ENCODE measurements at regions not wholly inside any gene's neighbourhood (a gene's known extent, or its start where the extent isn't known, plus 50 kb on each side); places are given as distances from the start of the nearest gene placed in this dataset.
"Not testable (repeated sequence)": the region's sequence is repeated elsewhere in the genome, so short reads cannot be mapped to it uniquely, and the experiment has no call there.

DNA sequence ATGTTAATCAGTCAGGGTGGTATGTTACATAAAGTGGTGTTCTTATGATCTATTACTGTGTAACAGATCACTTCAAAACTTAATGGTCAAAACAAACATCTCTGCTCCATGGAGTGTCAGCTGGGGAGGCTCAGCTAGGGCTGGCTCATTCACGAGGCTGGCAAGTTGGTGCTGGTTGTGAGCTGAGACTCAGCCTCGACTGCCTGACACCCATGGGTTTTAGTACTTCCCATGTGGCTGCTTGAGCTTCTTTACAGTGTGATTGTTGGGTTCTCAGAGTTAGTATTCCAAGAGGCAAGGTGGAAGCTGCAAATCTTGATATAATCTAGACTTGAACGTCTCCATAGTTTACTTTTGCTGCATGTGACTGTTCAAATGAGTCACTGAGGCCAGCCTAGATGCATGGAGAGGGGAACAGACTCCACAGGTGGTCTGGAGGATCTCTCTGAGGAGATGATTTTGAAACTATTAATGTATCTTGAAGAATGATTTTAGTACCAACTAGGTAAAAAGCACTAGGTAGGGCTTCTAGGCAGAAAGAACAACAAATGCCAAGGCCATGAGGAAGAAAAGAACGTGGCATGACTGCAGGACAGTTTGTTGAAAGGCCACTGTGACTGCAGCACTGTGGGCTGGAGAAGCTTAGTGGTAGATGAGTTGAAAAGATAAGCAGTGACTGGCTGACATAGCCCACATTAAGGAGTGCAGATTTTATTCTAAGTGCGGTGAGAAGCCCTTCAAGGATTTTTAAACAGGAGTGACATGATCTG lies 281.1 kb upstream of the PROK2 start:
- H3K4me3 Mint-ChIP-seq: no peak overlapping the region
- H3K27ac Mint-ChIP-seq: no peak overlapping the region
- no peak for DNase-seq
- H3K36me3 Mint-ChIP-seq: peaks cover 2% of the 10 kb centered on the region
- H3K9me3 Mint-ChIP-seq: peaks cover 15% of the 10 kb centered on the region
- peaks cover 10% of the 10 kb centered on the region for H3K27me3 Mint-ChIP-seq
- no peaks in the 10 kb centered on the region for H3K4me1 Mint-ChIP-seq

DNA sequence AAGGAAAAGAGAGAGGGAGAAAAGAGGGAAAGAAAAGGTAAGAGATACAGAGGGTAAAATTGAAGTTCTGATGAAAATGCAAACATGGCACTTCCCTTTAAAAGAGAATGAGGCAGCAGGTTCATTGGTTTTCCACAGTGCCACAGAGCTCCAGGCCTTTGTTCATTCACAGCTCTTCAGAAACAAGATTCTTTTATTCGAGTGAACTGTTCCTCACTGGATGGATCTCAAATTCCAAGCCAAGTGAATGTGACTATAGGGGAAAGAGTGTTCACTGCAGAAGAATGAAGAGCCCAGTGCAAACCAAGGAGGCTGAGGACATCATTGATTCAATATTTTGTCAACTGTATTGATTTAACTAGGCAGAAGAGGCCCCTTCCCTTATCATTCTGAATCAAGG lies 280.3 kb upstream of the PROK2 start:
- Mint-ChIP-seq H3K27me3 (peaks cover 10% of the 10 kb centered on the region), H3K27ac (no peak overlapping the region), H3K4me1 (peaks cover 1% of the 10 kb centered on the region), H3K9me3 (peaks cover 17% of the 10 kb centered on the region), H3K4me3 (no peak overlapping the region), H3K36me3 (peaks cover 2% of the 10 kb centered on the region)
- DNase-seq: no peak

DNA sequence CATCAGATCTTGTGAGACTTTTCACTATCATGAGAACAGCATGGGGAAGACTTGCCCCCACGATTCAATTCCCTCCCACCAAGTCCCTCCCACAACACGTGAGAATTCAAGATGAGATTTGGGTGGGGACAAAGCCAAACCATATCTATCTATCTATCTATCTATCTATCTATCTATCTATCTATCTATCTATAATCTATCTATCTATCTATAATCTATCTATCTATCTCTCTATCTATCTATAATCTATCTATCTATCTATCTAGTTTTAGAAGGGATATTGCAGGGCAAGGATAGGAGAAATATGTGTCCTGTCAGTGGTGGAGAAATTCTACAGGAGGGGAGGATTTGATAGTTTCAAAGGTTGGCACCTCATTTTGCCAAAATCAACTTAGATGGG lies 279.8 kb upstream of the PROK2 start:
- not testable (repeated sequence) for H3K4me3 Mint-ChIP-seq
- peaks cover 17% of the 10 kb centered on the region for H3K9me3 Mint-ChIP-seq

DNA sequence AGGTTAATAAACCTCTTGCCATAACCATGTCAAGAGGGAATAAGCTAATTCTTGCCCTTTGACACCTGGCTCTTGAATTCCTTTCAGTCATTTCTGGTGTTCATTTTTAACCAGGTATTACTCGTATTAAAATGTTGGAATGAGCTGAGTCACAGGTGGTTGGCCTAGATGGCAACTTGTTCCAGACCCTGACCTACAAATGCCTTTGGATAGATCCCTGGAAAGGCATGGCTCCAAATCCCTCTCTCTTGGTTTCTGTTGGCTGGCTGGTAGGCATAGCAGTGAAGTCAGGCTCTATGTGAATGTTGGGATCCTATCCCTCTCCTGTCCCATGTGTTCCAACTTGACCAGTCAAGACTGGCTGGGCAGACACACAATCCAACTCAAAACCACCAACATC lies 277.1 kb upstream of the PROK2 start:
- Mint-ChIP-seq H3K4me3 (no peak overlapping the region), H3K9me3 (peaks cover 15% of the 10 kb centered on the region), H3K4me1 (peaks cover 3% of the 10 kb centered on the region), H3K27ac (no peak overlapping the region), H3K27me3 (peaks cover 5% of the 10 kb centered on the region), H3K36me3 (peaks cover 2% of the 10 kb centered on the region)
- DNase-seq: no peak

More for the DNA sequence above, 279.8 kb upstream of the PROK2 start:
- H3K36me3 Mint-ChIP-seq, H3K27me3 Mint-ChIP-seq, H3K27ac Mint-ChIP-seq, H3K4me1 Mint-ChIP-seq, DNase-seq: not testable (repeated sequence)

DNA sequence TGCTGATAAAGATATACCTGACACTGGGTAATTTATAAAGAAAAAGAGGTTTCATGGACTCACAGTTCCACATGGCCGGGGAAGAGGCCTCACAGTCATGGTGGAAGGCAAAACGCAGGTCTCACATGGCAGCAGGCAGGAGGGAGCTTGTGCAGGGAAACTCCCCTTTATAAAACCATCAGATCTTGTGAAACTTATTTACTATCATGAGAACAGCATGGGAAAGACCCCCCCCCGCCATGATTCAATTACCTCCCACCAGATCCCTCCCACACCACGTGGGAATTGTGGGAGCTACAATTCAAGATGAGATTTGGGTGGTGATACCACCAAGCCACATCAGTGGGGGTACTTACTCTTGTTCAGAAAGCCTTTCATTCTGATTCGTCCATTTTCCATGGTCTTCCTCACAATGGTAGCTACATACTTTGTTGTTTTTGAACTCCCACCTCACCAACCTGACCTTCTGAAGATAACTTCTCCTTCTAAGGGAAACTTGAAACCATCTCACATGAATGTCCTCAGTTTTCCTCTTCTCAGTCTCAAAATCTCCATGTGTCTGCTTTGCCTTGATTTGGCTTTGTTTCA lies 275.6 kb upstream of the PROK2 start:
- Mint-ChIP-seq H3K27ac (no peak overlapping the region), H3K4me3 (no peak overlapping the region), H3K27me3 (peaks cover 5% of the 10 kb centered on the region), H3K4me1 (peaks cover 3% of the 10 kb centered on the region), H3K36me3 (peaks cover 2% of the 10 kb centered on the region), H3K9me3 (peaks cover 15% of the 10 kb centered on the region)
- no peak for DNase-seq

DNA sequence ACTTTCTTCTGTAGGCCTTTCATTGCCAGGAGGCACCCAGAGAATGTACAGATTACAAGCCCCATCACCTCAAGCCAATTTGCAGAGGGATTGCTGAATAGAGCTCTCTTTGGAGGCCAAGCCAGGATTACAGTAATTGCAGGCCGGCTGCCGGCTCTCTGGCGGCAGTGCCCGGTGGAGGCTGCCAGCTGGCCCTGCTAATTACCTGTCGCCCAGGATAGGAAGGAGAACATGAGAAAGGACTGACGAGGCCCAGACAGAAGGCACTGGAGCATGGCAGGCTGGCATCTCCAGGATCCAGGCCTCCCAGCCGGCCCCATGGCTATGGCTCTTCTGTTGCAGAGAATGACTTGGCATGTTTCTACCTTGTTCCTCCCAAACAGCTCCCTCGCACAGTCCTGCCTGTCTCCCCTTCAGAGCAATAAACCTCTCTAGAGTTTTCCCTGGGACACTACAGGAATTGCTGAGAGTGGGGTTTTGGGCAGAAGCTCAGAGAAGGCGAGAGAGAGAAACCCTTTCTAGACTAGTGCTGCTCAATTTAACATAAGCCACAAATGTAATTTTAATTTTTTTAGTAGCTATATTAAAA lies 273.6 kb upstream of the PROK2 start:
- Mint-ChIP-seq H3K9me3 (peaks cover 6% of the 10 kb centered on the region), H3K4me3 (no peak overlapping the region), H3K36me3 (peaks cover 2% of the 10 kb centered on the region), H3K27ac (no peak overlapping the region), H3K27me3 (peaks cover 5% of the 10 kb centered on the region), H3K4me1 (peaks cover 3% of the 10 kb centered on the region)
- no peak for DNase-seq

DNA sequence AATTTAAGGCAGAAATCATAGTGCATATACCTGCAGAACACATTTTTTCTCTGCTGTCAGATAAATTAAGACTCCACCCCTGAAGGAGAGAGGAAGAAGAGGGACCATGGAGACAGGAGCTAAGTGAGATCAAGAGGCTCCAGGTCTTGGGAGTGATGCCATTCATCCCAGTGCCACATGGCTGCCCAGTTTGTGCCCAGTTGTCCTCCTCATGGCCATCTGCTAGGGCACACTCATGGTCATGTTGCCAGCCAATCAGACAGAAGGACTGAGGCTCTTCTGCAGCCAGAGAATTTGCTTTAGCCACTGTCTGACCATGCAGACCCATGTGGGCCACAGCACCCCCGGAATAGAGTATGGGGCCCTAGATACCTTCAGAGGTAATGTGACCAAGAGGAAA lies 270.5 kb upstream of the PROK2 start:
- DNase-seq: no peak
- no peaks in the 10 kb centered on the region for H3K27me3 Mint-ChIP-seq
- peaks cover 2% of the 10 kb centered on the region for H3K9me3 Mint-ChIP-seq
- no peak overlapping the region for H3K4me3 Mint-ChIP-seq
- peaks cover 1% of the 10 kb centered on the region for H3K4me1 Mint-ChIP-seq
- H3K36me3 Mint-ChIP-seq: no peaks in the 10 kb centered on the region
- H3K27ac Mint-ChIP-seq: no peak overlapping the region

DNA sequence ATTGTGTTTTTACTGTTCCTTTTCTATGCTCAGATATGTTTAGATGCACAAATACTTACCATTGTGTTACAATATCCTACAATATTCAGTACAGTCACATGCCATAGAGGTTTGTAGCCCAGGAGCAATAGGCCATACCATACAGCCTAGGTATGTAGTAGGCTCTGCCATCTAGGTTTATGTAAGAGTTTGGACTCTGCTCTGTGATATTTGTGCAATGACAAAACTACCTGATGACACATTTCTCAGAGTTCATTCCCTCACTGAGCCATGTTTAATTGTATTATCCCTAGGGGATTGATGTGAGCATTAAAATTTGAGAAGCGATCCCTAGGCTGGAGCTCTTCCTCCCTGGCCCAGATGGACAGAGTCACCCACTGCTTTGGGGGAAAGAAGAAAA lies 270.0 kb upstream of the PROK2 start:
- no peaks in the 10 kb centered on the region for H3K36me3 Mint-ChIP-seq

DNA sequence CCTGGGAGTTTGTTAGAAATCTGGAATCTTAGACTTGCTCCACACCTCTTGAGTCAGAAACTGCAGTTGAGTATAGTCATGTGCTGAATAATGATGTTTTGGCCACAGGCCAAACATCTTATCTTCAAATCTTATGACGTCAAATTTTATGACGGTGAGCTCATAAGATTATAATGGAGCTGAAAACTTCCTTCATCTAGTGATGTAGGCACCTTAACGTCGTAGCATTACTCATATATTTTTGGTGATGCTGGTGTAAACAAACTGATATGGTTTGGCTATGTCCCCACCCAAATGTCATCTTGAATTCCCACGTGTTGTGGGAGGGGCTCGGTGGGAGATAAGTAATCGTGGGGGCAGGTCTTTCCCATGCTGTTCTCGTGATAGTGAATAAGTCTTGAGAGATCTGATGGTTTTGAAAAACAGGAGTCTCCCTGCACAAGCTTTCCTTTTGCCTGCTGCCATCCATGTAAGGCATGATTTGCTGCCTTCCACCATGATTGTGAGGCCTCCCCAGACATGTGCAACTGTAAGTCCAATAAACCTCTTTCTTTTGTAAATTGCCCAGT lies 268.0 kb upstream of the PROK2 start:
- Mint-ChIP-seq H3K9me3 (no peaks in the 10 kb centered on the region), H3K36me3 (no peaks in the 10 kb centered on the region), H3K27me3 (no peaks in the 10 kb centered on the region), H3K27ac (no peak overlapping the region), H3K4me3 (no peak overlapping the region), H3K4me1 (no peaks in the 10 kb centered on the region)
- DNase-seq: no peak

More for the DNA sequence above, 270.0 kb upstream of the PROK2 start:
- H3K4me1 Mint-ChIP-seq: peaks cover under 1% of the 10 kb centered on the region
- no peak overlapping the region for H3K4me3 Mint-ChIP-seq
- DNase-seq: no peak
- H3K27me3 Mint-ChIP-seq: no peaks in the 10 kb centered on the region
- H3K27ac Mint-ChIP-seq: no peak overlapping the region
- no peaks in the 10 kb centered on the region for H3K9me3 Mint-ChIP-seq

DNA sequence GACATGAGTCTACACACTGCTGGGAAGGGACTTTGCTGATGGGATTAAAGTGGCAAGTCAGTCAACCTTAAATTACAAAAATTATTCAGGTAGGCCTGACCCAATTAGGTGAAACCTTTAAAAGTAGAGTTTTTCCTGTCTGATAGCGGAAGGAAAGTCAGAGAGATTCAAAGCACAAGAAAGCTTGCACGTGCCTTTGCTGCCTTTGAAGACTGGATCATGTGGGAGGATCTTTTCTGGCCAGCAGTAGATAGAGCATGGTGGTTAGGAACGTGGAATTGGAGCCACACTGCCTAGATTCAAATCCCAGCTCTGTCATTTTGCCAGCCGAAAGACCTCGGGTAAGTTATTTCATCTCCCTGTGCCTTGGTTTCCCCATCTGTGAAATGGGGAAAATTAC lies 265.8 kb upstream of the PROK2 start:
- Mint-ChIP-seq H3K27me3 (no peaks in the 10 kb centered on the region), H3K36me3 (no peaks in the 10 kb centered on the region), H3K9me3 (no peaks in the 10 kb centered on the region), H3K4me1 (no peaks in the 10 kb centered on the region), H3K27ac (no peak overlapping the region), H3K4me3 (no peak overlapping the region)
- DNase-seq: no peak

DNA sequence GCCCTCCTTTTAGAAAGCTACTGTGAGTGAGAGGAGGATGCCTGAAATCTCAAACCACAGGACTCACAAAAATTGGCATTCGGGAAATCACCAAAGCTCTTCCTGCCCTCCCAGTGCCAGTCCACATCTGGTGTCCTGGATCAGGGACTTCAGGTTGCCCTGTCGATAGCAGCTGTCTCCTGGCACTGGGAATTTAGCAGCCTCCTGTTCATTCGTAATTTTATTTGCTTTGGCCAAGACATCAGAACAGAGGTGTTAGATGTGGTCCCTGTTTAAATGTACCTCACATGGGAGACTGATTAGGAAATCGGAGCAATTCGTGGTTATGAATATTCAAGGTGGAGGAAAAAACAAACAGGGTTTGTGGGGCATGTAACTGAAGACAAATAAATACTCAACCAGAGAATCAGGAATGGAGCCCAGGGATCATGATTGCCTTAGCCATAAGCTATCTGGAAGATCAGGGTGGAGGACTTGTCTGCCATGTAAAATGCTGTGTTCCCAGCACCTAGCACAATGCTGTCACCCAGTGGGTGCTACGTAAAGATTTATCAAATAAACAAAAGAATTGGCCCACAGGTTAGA lies 265.2 kb upstream of the PROK2 start:
- no peaks in the 10 kb centered on the region for H3K4me1 Mint-ChIP-seq
- no peak for DNase-seq
- H3K27ac Mint-ChIP-seq: no peak overlapping the region
- H3K9me3 Mint-ChIP-seq: no peaks in the 10 kb centered on the region
- no peaks in the 10 kb centered on the region for H3K27me3 Mint-ChIP-seq
- H3K4me3 Mint-ChIP-seq: no peak overlapping the region
- H3K36me3 Mint-ChIP-seq: no peaks in the 10 kb centered on the region

DNA sequence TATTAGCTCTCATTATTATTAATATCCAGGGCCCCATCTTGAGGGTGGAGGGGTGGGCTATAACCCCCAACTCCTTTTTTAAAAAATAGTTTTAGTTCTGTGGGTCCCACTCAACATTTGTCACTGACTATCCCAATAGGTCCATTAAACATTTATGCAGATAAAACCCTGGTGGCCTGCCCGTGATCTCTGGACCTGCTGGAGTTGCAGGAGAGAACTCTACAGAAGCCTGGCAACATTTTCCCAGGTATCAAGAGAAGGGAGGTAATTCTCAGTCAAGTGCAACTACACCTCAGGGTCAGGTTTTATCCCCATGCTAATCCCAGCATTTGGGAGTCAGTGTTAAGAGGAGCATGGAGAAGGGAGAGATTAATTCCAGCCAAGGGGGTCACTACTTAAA lies 264.4 kb upstream of the PROK2 start:
- no peak overlapping the region for H3K27ac Mint-ChIP-seq
- H3K36me3 Mint-ChIP-seq: no peaks in the 10 kb centered on the region
- no peaks in the 10 kb centered on the region for H3K27me3 Mint-ChIP-seq
- H3K4me1 Mint-ChIP-seq: no peaks in the 10 kb centered on the region
- H3K9me3 Mint-ChIP-seq: no peaks in the 10 kb centered on the region
- no peak overlapping the region for H3K4me3 Mint-ChIP-seq
- DNase-seq: no peak

DNA sequence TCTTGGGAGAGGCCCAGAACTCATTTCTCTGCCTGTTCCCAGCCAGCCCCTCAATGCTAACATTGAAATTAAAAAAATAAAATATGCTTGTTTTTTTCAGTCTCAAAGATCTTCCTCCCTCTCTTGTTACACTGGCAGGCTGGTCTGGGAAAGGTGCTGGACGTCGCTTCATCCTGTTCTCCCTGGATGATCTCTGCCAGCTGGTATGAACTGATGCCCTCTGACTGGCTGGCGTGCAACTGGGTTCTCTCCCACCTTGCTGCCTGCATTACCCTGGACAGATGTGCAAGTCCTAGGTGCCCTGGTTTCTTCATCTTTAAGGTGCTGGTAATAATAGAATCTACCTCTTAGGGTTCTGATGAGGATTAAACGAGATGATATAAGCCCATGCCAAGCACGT lies 263.9 kb upstream of the PROK2 start:
- Mint-ChIP-seq H3K36me3 (no peaks in the 10 kb centered on the region), H3K27ac (no peak overlapping the region), H3K27me3 (no peaks in the 10 kb centered on the region), H3K4me3 (no peak overlapping the region), H3K4me1 (no peaks in the 10 kb centered on the region), H3K9me3 (no peaks in the 10 kb centered on the region)
- no peak for DNase-seq

DNA sequence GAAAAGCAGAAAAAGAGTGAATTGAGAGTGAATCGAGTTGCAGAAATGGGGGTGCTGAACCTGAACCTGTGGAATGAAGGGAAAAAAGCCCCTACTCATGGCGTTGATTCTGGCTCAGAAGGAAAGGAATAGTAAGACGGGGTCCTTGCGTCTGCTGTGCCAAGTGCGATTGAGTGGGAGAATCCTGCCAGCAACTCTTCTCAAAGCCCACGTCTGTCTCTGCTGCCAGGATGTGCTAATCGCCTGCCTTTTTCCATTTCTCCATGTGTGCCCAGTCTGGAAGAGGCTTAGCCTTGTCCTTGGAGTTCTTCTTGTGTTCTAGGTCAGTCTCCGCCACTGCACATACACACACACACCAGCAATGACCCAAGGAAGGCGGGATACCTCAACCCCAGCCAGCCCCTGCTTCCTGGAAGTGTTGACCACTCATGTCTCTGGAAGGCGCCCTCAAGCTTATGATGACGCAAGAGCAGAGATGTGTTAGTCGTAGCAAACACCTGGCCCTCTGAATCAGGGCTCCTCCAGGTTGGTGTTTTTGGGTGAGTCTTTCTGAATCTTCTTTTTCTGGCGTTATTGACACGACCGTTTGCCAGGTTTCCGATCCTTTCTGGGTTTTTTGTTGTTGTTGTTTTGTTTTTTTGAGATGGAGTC lies 262.4 kb upstream of the PROK2 start:
- no peak for DNase-seq
- no peak overlapping the region for H3K27ac Mint-ChIP-seq
- H3K4me3 Mint-ChIP-seq: no peak overlapping the region
- no peaks in the 10 kb centered on the region for H3K9me3 Mint-ChIP-seq
- no peaks in the 10 kb centered on the region for H3K36me3 Mint-ChIP-seq
- H3K4me1 Mint-ChIP-seq: no peaks in the 10 kb centered on the region
- H3K27me3 Mint-ChIP-seq: no peaks in the 10 kb centered on the region

Data from activated naive CD8-positive, alpha-beta T cell treated with anti-CD3 and anti-CD28 coated beads for 36 hours (primary cell).